Uterus (tissue), 3 donors: ENCODE measurements at regions not wholly inside any gene's neighbourhood (a gene's known extent, or its start where the extent isn't known, plus 50 kb on each side); places are given as distances from the start of the nearest gene placed in this dataset.
"Not testable (repeated sequence)": the region's sequence is repeated elsewhere in the genome, so short reads cannot be mapped to it uniquely, and the experiment has no call there.

Source experiments
- DNase-seq, 2 donors: peaks; one replicate each; pipeline ENCODE4 v3.0.0-alpha.2; 2019 to 2020
- H3K27ac ChIP-seq, 2 donors: fragments of 200-600 bp; sonication (generic); 1 replicate in 1 of 2; 2 replicates in 1 of 2; pipeline ENCODE4 v1.5.1; 2016 to 2018
- H3K27me3 ChIP-seq, 2 donors: fragments of 200-600 bp; sonication (generic); one replicate each; pipeline ENCODE4 v1.5.1; 2018 to 2019; ENCODE audit warnings: control low read depth in 1 of 2
- H3K36me3 ChIP-seq, 2 donors: fragments of 200-600 bp; sonication (generic); one replicate each; pipeline ENCODE4 v1.5.1; 2019; ENCODE audit warnings: control low read depth in 1 of 2
- H3K4me1 ChIP-seq, 2 donors: fragments of 200-600 bp; sonication (generic); one replicate each; pipeline ENCODE4 v1.5.1; 2018 to 2019; ENCODE audit warnings: control low read depth in 1 of 2
- H3K4me3 ChIP-seq, 2 donors: fragments of 200-600 bp; sonication (generic); 1 replicate in 1 of 2; 2 replicates in 1 of 2; pipeline ENCODE4 v1.5.1; 2018 to 2019; ENCODE audit warnings: mild to moderate bottlenecking in 1 of 2
- H3K9me3 ChIP-seq, 2 donors: fragments of 200-600 bp; sonication (generic); one replicate each; pipeline ENCODE4 v1.5.1; 2019; ENCODE audit warnings: control low read depth in 1 of 2
- POLR2A ChIP-seq, 2 donors: fragments of 450-650 bp; IDR thresholded peaks; one replicate each; pipeline ENCODE4 v1.6.1; 2016; ENCODE audit warnings: antibody characterized with exemption in 2 of 2, mild to moderate bottlenecking in 1 of 2, moderate library complexity in 1 of 2
- intact Hi-C: fragments of 100-400 bp; cut with DNase I; formaldehyde crosslinking; loops from one replicate; pipeline ENCODE4 v1.15.1; 2023; ENCODE audit warnings: low total_unique reads
- TF ChIP-seq, protein P1 (sequence below), 4 experiments: fragments of 200-600 bp in 2 of 4; fragments of 450-650 bp in 2 of 4; sonication (generic) in 2 of 4; IDR thresholded peaks; one replicate each; pipeline ENCODE4 v1.5.1; 2016 to 2019; ENCODE audit warnings: antibody characterized with exemption in 4 of 4, mild to moderate bottlenecking in 2 of 4, moderate library complexity in 1 of 4
- donor health status: DM: yes; HTN: yes; CAD: no.

DNA sequence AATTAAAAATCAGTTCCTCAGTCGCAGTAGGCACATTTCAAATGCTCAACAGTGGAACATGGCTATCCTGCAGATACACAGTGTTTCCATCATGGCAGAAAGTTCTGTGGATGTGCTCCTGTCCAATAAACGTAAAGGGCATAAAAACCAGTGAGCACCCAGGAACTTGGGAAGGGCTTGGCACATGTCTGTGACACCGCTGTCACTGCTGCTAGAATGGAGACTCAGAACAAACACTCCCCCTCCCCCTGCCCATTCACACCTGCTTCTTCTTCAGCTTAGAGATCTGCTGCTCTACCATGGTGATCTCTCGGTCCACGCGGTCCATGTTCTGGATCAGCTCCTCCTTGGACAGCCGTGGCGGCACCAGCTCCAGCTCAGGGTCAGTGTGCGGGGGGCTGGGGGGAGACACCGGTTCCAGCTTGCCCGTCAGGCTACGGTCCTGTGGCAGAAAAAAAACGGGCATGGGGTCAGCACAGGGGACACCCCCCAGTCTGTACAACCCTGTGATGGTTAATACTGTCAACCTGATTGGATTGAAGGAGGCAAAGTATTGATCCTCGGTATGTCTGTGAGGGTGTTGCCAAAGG lies 94.6 kb downstream of the NCOR2 start:
- no peak for TF ChIP-seq POLR2A (IDR thresholded peaks at IDR 0.05)
- peaks cover 0 to 4% of the 10 kb centered on the region in 2 donors for H3K9me3 ChIP-seq
- H3K36me3 ChIP-seq, result no peaks in the 10 kb centered on the region
- no peaks in the 10 kb centered on the region for H3K4me1 ChIP-seq
- H3K4me3 ChIP-seq, result no peak overlapping the region
- intact Hi-C loops, result no loop called here
- H3K27ac ChIP-seq, result no peak overlapping the region
- DNase-seq, result no peak
- no peaks in the 10 kb centered on the region for H3K27me3 ChIP-seq

DNA sequence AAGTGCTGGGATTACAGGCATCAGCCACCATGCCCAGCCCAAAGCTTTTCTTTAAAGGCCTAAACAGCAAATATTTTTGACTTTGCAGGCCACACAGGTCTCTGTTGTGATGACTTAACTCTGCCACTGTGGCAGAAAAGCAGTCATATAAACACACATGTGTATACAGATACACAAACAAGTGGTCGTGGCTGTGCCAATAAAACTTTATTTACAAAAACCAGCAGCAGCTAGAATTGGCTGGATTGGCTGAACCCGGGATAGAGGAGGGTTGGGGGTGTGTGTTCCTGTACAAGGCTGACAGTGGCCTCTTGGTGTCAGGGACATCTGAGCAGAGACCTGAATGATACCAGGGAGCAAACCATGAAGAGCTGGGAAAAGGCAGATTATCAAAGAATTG lies 95.6 kb downstream of the NCOR2 start:
- H3K9me3 ChIP-seq, result peaks cover 0 to 4% of the 10 kb centered on the region in 2 donors
- no peak overlapping the region for H3K27ac ChIP-seq
- no peak for TF ChIP-seq POLR2A (IDR thresholded peaks at IDR 0.05)
- TF ChIP-seq, protein P1, sequence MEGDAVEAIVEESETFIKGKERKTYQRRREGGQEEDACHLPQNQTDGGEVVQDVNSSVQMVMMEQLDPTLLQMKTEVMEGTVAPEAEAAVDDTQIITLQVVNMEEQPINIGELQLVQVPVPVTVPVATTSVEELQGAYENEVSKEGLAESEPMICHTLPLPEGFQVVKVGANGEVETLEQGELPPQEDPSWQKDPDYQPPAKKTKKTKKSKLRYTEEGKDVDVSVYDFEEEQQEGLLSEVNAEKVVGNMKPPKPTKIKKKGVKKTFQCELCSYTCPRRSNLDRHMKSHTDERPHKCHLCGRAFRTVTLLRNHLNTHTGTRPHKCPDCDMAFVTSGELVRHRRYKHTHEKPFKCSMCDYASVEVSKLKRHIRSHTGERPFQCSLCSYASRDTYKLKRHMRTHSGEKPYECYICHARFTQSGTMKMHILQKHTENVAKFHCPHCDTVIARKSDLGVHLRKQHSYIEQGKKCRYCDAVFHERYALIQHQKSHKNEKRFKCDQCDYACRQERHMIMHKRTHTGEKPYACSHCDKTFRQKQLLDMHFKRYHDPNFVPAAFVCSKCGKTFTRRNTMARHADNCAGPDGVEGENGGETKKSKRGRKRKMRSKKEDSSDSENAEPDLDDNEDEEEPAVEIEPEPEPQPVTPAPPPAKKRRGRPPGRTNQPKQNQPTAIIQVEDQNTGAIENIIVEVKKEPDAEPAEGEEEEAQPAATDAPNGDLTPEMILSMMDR (IDR thresholded peaks at IDR 0.05), result no peak
- intact Hi-C loops, result no loop called here
- H3K27me3 ChIP-seq, result no peaks in the 10 kb centered on the region
- H3K4me1 ChIP-seq, result no peaks in the 10 kb centered on the region
- no peaks in the 10 kb centered on the region for H3K36me3 ChIP-seq
- H3K4me3 ChIP-seq, result no peak overlapping the region
- DNase-seq, result no peak

DNA sequence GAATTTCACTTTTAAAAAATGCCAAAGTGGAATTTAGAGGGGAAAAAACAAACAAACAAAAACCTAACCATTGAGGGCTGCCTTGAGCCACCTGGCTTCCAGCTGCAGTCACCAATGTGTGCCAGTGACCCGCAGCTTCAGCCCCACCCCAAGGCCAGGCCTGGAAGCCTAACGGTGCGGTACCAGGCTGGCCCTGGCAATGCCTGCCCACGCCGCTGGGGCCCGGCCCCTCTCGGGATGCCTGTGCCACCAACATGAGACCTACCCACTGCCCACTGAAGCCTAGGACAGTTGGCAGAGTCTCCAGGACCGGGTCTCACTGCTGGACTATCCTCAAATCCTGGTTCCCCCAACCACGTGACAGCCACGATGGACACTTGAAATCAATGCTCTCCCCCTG lies 96.6 kb downstream of the NCOR2 start:
- H3K36me3 ChIP-seq, result no peaks in the 10 kb centered on the region
- no peak for DNase-seq
- intact Hi-C loops, result no loop called here
- no peak overlapping the region for H3K27ac ChIP-seq
- peaks cover 0 to 4% of the 10 kb centered on the region in 2 donors for H3K9me3 ChIP-seq
- TF ChIP-seq, protein P1 (IDR thresholded peaks at IDR 0.05), result no peak
- TF ChIP-seq POLR2A (IDR thresholded peaks at IDR 0.05), result no peak
- no peaks in the 10 kb centered on the region for H3K4me1 ChIP-seq
- no peak overlapping the region for H3K4me3 ChIP-seq
- no peaks in the 10 kb centered on the region for H3K27me3 ChIP-seq

DNA sequence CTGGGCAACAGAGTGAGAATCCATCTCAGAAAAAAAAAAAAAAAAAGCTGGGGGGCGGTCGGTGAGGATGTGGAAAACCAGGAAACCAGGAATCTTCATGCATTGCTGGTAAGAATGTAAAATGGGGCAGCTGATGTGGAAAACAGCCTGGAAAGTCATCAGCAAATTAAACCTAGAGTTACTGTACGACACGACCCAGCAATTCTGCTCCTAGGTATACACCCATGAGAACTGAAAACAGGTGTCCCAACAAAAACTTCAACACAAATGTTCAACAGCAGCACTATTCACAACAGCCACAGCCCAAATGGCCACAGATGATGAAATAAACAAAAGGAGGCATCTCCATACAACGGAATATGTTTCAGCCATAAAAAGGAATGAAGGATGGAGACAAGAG lies 97.3 kb downstream of the NCOR2 start:
- no peak overlapping the region for H3K4me3 ChIP-seq
- H3K4me1 ChIP-seq, result no peaks in the 10 kb centered on the region
- DNase-seq, result no peak
- H3K27ac ChIP-seq, result no peak overlapping the region
- intact Hi-C loops, result no loop called here
- TF ChIP-seq POLR2A (IDR thresholded peaks at IDR 0.05), result no peak
- TF ChIP-seq, protein P1 (IDR thresholded peaks at IDR 0.05), result no peak
- H3K36me3 ChIP-seq, result no peaks in the 10 kb centered on the region
- no peaks in the 10 kb centered on the region for H3K27me3 ChIP-seq
- peaks cover 0 to 4% of the 10 kb centered on the region in 2 donors for H3K9me3 ChIP-seq

DNA sequence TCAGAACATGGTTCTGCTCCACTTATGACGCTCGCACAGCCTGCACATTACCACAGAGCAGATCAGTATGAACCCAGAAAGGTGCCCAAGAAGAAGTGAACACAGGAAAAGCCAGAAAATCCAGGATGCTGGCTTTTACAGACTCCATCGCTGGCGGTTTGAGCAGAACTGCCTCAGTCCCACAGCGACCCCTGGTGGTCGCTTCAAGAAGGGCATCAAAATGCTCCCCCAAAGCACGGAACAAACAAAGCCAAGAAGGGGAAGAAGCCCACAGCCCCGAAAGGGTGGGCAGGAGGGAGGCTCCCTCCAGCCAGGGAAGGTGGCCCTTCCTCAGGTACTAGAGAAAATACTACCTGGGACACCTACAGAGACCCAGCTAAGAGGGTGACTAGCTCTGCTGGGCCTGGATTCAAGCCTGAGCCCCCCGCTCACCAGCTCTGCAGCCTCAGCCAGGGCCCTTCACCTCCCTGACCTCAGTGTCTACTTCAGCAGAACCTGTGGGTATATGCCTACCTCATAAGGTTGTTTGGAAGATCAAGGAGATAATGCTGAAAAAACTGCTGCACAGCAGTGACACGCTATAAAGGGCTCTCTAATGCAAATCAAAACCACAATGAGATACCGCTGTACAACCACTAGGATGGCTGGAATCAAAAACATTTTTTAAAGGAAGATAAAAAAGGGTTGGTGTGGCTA lies 98.1 kb downstream of the NCOR2 start:
- intact Hi-C loops, result no loop called here
- Histone ChIP-seq H3K4me3 (no peak overlapping the region), H3K36me3 (no peaks in the 10 kb centered on the region), H3K9me3 (peaks cover 0 to 4% of the 10 kb centered on the region in 2 donors), H3K27ac (no peak overlapping the region), H3K27me3 (no peaks in the 10 kb centered on the region), H3K4me1 (no peaks in the 10 kb centered on the region)
- no peak for DNase-seq
- TF ChIP-seq POLR2A (IDR thresholded peaks at IDR 0.05), result no peak
- TF ChIP-seq, protein P1 (IDR thresholded peaks at IDR 0.05), result peak in 2 of 4 experiments; percentile 51 to 67

DNA sequence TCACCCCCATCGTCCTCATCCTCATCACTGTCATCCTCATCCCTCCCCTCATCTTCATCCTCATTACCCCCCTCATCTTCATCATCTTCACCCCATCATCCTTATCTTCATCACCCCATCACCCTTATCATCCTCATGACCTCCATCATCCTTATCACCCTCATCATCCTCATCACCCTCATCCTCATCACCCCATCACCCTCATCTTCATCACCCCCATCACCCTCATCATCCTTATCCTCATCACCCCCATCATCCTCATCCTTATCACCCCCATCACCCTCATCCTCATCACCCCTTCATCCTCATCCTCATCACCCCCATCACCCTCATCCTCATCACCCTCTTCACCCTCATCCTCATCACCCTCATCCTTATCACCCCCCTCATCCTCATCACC lies 99.9 kb downstream of the NCOR2 start:
- intact Hi-C loops, H3K4me3 ChIP-seq: not testable (repeated sequence)

More for the DNA sequence above, 99.9 kb downstream of the NCOR2 start:
- H3K36me3 ChIP-seq, H3K27ac ChIP-seq, DNase-seq, H3K27me3 ChIP-seq, H3K4me1 ChIP-seq, H3K9me3 ChIP-seq: not testable (repeated sequence)
